ENCODE measurements at regions not wholly inside any gene's neighbourhood (a gene's known extent, or its start where the extent isn't known, plus 50 kb on each side); places are given as distances from the start of the nearest gene placed in this dataset.

DNA sequence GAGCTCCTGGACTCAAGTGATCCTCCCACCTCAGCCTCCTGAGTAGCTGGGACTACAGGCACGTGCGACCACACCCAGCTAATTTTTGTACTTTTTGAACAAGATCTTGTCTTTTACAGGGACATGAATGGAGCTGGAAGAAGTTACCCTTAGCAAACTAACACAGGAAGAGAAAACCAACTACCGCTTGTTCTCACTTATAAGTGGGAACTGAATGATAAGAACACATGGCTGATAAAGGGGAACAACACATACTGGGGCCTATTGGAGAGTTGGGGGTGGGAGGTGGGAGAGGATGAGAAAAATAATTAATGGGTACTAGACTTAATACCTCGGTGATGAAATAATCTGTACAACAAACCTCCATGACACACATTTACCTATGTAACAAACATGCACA, 70.9 kb upstream of the INHBA start:
- TF ChIP-seq, protein P1, sequence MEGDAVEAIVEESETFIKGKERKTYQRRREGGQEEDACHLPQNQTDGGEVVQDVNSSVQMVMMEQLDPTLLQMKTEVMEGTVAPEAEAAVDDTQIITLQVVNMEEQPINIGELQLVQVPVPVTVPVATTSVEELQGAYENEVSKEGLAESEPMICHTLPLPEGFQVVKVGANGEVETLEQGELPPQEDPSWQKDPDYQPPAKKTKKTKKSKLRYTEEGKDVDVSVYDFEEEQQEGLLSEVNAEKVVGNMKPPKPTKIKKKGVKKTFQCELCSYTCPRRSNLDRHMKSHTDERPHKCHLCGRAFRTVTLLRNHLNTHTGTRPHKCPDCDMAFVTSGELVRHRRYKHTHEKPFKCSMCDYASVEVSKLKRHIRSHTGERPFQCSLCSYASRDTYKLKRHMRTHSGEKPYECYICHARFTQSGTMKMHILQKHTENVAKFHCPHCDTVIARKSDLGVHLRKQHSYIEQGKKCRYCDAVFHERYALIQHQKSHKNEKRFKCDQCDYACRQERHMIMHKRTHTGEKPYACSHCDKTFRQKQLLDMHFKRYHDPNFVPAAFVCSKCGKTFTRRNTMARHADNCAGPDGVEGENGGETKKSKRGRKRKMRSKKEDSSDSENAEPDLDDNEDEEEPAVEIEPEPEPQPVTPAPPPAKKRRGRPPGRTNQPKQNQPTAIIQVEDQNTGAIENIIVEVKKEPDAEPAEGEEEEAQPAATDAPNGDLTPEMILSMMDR (IDR thresholded peaks at IDR 0.05): no peak
- H3K27me3 Mint-ChIP-seq (ENCODE audit: unreplicated experiment): no peaks in the 10 kb centered on the region
- DNase-seq (ENCODE audit: extremely low spot score, unreplicated experiment): no peak
- peaks cover 25% of the 10 kb centered on the region for H3K4me1 Mint-ChIP-seq (ENCODE audit: unreplicated experiment)
- H3K27ac Mint-ChIP-seq (ENCODE audit: unreplicated experiment): peak overlapping the region; percentile 50
- H3K36me3 Mint-ChIP-seq (ENCODE audit: unreplicated experiment): peaks cover 1% of the 10 kb centered on the region
- no peak overlapping the region for H3K4me3 Mint-ChIP-seq (ENCODE audit: unreplicated experiment)
- peaks cover 13% of the 10 kb centered on the region for H3K9me3 Mint-ChIP-seq (ENCODE audit: unreplicated experiment)

DNA sequence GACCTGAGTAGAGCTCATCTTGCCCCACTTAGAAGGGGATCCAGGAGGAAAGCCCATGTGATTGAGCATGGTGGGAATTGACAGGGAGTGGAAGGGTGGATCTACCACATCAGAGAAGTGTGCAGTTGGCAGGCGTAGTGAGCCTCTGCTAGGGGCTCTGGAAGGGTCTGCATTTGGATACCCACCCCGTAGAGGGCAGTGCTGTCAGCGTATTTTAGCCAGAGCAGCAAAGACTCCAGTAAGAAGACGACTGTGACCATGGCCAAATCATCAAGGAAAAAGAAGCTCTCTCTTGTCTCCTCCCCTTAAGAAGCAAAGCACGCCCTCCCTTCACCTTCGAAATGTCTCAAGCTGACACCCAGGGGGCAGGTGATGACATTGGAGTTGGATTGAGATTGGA, 68.8 kb upstream of the INHBA start:
- peaks cover 28% of the 10 kb centered on the region for H3K4me1 Mint-ChIP-seq (ENCODE audit: unreplicated experiment)
- peaks cover 14% of the 10 kb centered on the region for H3K9me3 Mint-ChIP-seq (ENCODE audit: unreplicated experiment)
- TF ChIP-seq, protein P1 (IDR thresholded peaks at IDR 0.05): no peak
- no peak overlapping the region for H3K4me3 Mint-ChIP-seq (ENCODE audit: unreplicated experiment)
- no peak for DNase-seq (ENCODE audit: extremely low spot score, unreplicated experiment)
- no peak overlapping the region for H3K27ac Mint-ChIP-seq (ENCODE audit: unreplicated experiment)
- no peaks in the 10 kb centered on the region for H3K27me3 Mint-ChIP-seq (ENCODE audit: unreplicated experiment)
- peaks cover 2% of the 10 kb centered on the region for H3K36me3 Mint-ChIP-seq (ENCODE audit: unreplicated experiment)

DNA sequence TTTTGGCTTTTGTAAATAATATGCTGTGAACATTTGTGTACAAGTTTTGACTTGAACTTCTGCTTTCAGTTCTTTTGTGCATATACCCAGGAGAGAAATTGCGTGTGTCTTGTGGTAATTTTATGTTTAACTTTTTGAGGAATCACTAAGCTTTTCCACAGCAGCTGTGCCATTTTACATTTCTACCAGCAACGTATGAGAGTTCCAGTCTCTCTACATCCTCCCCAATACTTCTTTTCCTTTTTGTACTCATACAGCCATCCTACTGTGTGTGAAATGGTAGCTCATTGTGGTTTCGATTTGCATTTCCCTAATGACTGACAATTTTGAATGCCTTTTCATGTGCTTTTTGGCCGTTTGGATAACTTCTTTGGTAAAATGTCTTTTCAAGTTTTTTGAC, 66.3 kb upstream of the INHBA start:
- H3K4me3 Mint-ChIP-seq (ENCODE audit: unreplicated experiment): no peak overlapping the region
- peaks cover 20% of the 10 kb centered on the region for H3K9me3 Mint-ChIP-seq (ENCODE audit: unreplicated experiment)
- H3K27ac Mint-ChIP-seq (ENCODE audit: unreplicated experiment): no peak overlapping the region
- DNase-seq (ENCODE audit: extremely low spot score, unreplicated experiment): no peak
- TF ChIP-seq, protein P1 (IDR thresholded peaks at IDR 0.05): no peak
- peaks cover 2% of the 10 kb centered on the region for H3K36me3 Mint-ChIP-seq (ENCODE audit: unreplicated experiment)
- H3K4me1 Mint-ChIP-seq (ENCODE audit: unreplicated experiment): peaks cover 15% of the 10 kb centered on the region
- H3K27me3 Mint-ChIP-seq (ENCODE audit: unreplicated experiment): no peaks in the 10 kb centered on the region

DNA sequence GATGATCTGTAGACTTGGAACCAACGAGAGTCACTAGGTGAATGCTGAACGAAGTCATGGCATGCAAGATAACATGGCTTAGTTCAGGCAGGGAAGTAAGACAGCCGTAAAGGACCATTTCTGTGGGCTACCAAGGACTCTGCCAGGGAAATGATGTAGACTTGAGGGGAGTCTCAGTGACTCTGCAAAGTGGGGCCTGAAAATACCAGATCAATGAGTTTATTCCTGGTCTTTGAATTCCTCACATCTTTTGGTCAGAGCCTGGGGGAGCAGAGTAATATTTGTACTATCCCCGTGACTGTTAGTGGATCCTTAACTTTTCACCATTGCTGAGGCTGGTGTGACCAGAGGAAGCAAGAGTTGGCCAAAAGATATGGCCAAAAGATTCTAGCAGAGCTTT, 60.7 kb upstream of the INHBA start:
- TF ChIP-seq, protein P1 (IDR thresholded peaks at IDR 0.05): no peak
- no peak for DNase-seq (ENCODE audit: extremely low spot score, unreplicated experiment)
- no peaks in the 10 kb centered on the region for H3K27me3 Mint-ChIP-seq (ENCODE audit: unreplicated experiment)
- no peaks in the 10 kb centered on the region for H3K36me3 Mint-ChIP-seq (ENCODE audit: unreplicated experiment)
- no peak overlapping the region for H3K27ac Mint-ChIP-seq (ENCODE audit: unreplicated experiment)
- peaks cover 33% of the 10 kb centered on the region for H3K4me1 Mint-ChIP-seq (ENCODE audit: unreplicated experiment)
- H3K9me3 Mint-ChIP-seq (ENCODE audit: unreplicated experiment): peaks cover 9% of the 10 kb centered on the region
- H3K4me3 Mint-ChIP-seq (ENCODE audit: unreplicated experiment): no peak overlapping the region

DNA sequence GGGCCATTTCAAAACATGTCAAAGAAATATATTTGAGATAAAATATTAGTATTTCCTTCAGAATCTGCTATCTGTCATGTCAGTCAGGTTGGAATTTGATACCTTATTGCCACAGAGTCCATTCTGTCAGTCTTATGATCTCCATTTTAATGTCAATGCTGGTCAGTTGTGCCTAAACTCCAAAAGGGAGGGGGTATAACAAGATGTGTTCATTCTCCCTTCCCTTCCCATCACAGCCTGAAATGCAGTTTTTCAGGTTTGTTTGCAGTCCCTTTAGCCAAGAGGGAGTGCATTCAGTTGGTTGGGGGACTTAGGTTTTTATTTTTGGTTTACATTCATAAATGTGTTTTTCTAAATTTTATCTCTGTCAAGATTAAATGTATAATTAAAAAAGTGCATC, 59.8 kb upstream of the INHBA start:
- Mint-ChIP-seq H3K36me3 (ENCODE audit: unreplicated experiment) (no peaks in the 10 kb centered on the region), H3K4me1 (ENCODE audit: unreplicated experiment) (peaks cover 36% of the 10 kb centered on the region), H3K9me3 (ENCODE audit: unreplicated experiment) (peaks cover 9% of the 10 kb centered on the region), H3K4me3 (ENCODE audit: unreplicated experiment) (no peak overlapping the region), H3K27ac (ENCODE audit: unreplicated experiment) (no peak overlapping the region), H3K27me3 (ENCODE audit: unreplicated experiment) (no peaks in the 10 kb centered on the region)
- no peak for DNase-seq (ENCODE audit: extremely low spot score, unreplicated experiment)
- TF ChIP-seq, protein P1 (IDR thresholded peaks at IDR 0.05): no peak

Data from osteocyte (in vitro differentiated cells).